GM19395 (cell line): ENCODE measurements at regions not wholly inside any gene's neighbourhood (a gene's known extent, or its start where the extent isn't known, plus 50 kb on each side); places are given as distances from the start of the nearest gene placed in this dataset.

Source experiments
- ATAC-seq: cut with Tn5 transposase; IDR thresholded peaks from one replicate; pipeline ENCODE4 v1.9.1; 2021; ENCODE audit warnings: mild to moderate bottlenecking, moderate library complexity; ENCODE audit not compliant: unreplicated experiment

GRCh38 chr3:15942936-15943335 is 145.2 kb upstream of the ANKRD28 start:
- no peak for ATAC-seq

GRCh38 chr3:15948388-15948787 is 150.6 kb upstream of the ANKRD28 start:
- ATAC-seq: no peak

GRCh38 chr3:15952543-15953175 is 154.9 kb upstream of the ANKRD28 start:
- no peak for ATAC-seq

DNA sequence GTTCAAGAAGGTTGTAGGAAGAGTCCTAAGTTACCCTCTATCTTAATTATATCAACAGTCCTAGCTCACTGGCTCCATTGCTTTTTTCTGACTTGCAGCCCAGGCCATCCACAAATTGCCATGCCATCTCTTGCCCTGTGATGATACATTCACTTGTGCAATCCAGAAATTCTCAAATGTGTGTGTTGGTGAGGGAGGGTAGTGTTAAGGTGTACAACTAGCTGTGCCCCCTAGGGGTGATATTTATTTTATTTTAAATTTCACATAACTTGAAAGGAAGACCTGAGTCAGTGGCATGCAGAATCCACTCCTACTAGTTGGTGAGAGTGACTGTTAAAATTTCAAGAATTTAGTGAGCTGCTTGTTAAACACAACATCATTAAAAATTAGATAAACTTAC is 156.1 kb upstream of the ANKRD28 start:
- no peak for ATAC-seq

GRCh38 chr3:15955968-15956367 is 158.2 kb upstream of the ANKRD28 start:
- ATAC-seq: no peak

DNA sequence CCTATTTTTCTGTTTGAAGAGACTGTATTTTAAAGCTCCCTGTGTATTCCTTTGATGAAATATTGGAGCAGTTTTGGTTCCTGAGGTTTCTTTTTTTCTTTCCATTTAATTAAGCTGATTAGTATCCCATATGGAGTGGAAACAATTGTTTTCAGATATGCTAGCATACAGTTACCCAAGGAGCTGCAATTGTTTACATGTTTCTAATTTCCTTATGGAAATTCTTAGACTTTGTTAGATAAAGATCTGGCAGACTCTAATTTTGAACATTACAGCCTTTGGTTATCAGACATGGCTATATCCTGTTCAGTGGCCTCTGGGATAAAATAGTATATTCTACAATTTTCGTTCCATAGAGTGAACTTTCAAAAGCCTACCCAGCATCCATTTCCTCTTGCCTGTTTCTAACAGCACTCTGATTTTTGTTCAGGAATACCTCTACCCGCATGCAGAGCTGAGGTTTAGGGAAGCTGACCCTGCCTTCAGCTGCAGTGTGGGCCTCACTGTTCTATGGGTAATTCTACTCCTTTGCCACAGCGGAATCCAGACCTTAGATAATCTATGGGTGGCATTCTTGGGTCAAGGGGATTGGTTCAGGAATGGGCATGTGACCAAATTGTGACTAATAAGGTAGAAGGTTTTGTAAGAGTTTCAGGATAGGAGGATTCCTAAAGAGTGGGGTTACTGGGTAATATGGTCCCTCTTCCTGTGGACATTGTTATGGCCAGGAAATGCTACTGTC is 161.1 kb upstream of the ANKRD28 start:
- ATAC-seq: no peak

GRCh38 chr3:15959434-15959811 is 161.6 kb upstream of the ANKRD28 start:
- ATAC-seq: no peak

DNA sequence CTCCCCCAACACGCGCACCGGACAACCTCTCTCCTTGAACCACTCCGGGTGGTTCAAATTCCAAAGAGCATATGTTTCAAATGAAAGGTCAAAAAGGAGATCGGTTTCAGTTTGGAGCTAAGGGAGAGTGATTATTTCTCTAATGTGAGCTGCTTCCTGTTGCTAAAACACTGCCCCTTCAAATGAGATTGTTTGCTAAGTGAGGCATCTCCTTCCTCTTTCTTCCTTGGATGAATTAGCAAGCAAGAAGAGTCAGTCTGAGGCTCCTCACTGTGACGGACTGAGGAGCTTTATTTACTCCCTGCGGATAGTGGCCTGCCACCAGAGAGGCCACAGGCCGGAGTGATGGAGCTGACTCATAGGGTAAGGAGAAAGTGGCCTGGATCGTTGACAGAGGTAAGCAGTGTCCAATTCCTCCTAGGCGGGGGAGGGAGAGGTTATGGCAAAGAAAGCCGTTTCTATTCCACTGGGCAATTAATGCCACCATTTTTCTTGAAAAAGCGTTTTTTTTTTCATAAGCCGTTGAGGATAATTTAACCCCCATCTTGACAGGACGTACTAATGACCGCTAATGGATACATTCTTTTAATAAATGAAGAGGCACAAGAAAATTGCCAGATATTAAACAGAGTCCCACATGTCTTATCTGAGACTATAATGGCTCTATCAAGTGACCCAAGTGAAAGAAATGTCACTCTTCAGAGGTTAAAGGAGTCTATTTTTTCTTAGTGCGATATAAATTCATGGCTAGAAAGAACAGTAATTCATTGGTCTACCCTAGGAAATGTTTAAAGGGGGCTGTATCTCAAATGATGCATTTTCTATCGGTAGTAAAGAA is 167.0 kb upstream of the ANKRD28 start:
- ATAC-seq: no peak

DNA sequence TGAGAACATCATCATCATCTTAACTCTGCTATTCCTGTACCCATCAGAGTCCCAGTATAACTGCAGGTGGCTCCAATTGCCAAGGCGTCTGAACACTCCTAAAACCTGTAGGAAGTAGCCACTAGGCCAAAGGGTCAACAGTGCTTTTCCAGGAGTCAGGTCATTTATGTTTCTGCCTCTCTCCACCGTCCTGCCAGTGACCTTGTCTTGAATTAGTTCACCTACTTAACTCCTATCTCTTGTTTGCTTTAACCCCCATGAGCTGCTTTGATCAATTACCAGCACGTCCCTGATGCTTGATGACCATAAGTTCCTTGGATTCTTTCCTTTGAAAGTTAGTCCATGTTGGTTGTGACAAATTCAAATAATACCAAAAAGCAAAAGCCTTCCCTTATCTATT is 169.8 kb upstream of the ANKRD28 start:
- no peak for ATAC-seq

GRCh38 chr3:15969874-15970640 is 172.3 kb upstream of the ANKRD28 start:
- no peak for ATAC-seq

- no peak for ATAC-seq
These were observed 175.6 kb upstream of the ANKRD28 start for GRCh38 chr3:15973414-15973813.

DNA sequence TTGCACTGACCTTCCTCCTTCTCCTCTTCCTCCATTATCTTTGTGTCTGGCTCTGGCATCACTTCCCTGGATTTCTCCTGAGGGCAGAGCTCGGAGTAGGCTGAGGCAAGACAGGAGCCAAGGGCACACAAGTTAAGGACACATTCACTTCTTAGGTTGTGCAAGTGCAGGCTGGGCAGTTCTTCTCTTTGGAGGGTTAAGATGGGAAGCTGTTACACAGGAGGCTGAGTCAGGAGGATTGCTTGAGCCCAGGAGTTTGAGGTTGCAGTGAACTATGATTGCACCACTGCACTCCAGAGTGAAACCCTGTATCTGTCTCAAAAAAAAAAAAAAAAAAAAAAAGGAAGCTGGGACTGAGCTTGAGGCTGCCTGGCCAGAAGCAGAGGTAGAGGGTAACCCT is 176.2 kb upstream of the ANKRD28 start:
- no peak for ATAC-seq

GRCh38 chr3:15974647-15975046 is 176.9 kb upstream of the ANKRD28 start:
- ATAC-seq: no peak

GRCh38 chr3:15976524-15976923 is 178.7 kb upstream of the ANKRD28 start:
- ATAC-seq: no peak

- ATAC-seq: no peak
These were observed 179.3 kb upstream of the ANKRD28 start for GRCh38 chr3:15977090-15977489.

DNA sequence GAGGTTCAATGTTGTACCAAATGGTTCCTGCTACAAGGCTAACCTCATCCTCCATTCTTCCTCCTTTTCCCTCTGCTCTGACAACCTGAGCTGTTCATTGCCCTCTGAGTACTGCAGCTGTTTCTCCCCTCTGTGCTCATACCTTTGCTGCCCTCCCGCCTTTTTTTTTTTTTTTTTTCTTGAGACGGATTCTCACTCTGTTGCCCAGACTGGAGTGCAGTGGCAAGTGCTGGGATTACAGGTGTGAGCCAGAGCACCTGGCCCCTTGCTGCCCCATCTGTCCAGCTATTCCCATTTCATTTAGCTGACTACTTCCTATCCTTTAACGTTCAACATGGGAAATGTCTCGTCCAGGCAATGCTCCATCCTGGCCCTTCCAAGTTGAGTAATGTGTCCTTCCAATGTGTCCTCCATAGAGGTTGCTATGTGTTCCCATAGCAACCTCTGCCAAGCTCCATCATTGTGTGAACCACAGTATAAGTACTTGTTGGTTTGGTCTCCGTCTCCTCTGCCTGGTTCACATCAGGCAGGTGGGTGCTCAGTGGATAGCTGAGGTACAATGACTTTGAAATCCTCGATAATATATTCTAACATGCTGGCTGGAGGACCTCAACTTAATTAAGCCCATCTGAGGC is 179.9 kb upstream of the ANKRD28 start:
- ATAC-seq: no peak

DNA sequence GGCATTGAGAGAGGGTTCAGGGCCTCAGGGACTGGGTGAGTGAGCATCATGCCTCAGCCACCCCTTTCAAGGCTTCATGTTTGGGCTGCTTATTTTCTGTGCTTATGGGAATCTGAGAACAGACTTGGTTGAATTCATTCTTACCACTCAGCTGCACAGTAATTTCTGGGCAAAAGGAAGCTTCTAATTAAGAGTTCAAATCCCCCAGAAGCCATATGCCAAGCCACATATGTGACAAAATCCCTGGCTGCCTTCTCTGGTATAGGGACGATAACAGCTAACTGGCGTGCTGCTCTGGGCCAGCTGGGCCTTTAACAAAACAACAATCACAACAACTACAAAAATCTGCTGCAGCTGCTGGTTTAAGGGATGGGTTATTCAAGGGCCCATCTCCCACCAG is 181.0 kb upstream of the ANKRD28 start:
- ATAC-seq: no peak

- no peak for ATAC-seq
These were observed 181.7 kb upstream of the ANKRD28 start for GRCh38 chr3:15979495-15979894.

DNA sequence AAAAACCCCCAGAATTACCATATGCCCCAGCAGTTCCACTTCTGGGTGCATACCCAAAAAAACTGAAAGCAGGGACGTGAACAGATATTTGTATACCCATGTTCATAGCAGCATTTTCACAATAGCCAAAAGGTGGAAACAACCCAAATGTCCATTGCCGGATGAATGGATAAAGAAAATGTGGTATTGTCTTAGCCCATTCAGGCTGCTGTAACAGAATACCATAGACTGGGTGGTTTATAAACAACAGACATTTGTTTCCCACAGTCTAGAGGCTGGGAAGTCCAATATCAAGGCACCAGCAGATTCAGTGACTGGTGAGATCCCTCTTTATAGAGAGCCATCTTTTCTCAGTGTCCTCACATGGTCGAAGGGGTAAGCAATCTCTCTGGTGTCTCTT is 182.1 kb upstream of the ANKRD28 start:
- no peak for ATAC-seq

- ATAC-seq: no peak
These were observed 184.5 kb upstream of the ANKRD28 start for GRCh38 chr3:15982243-15982642.
